ENCODE measurements at regions not wholly inside any gene's neighbourhood (a gene's known extent, or its start where the extent isn't known, plus 50 kb on each side); places are given as distances from the start of the nearest gene placed in this dataset.

GRCh38 chr16:61246592-61246991, 789.6 kb downstream of the CDH8 start:
- Histone ChIP-seq H3K79me2 (ENCODE audit: control insufficient read depth, insufficient read depth, low read length) (no peaks in the 10 kb centered on the region), H3K9ac (ENCODE audit: control insufficient read depth, insufficient read depth, low read length) (no peak overlapping the region), H3K4me3 (no peak overlapping the region), H3K9me3 (replicated peaks; ENCODE audit: control insufficient read depth, insufficient read depth, low read length) (no peaks in the 10 kb centered on the region; the same call in 2 of the 3 replicates), H3K4me2 (ENCODE audit: control insufficient read depth, insufficient read depth) (no peak overlapping the region), H4K20me1 (ENCODE audit: control insufficient read depth, insufficient read depth) (no peaks in the 10 kb centered on the region), H2AFZ (ENCODE audit: control insufficient read depth, low read depth, low read length) (no peak overlapping the region), H3K27me3 (replicated peaks in 1 of 2; ENCODE audit: control insufficient read depth in 2 of 2, insufficient read depth in 2 of 2, low read length in 1 of 2) (no peaks in the 10 kb centered on the region), H3K27ac (ENCODE audit: control insufficient read depth, insufficient read depth) (no peak overlapping the region), H3K4me1 (ENCODE audit: control insufficient read depth, insufficient read depth, low read length) (no peaks in the 10 kb centered on the region), H3K36me3 (ENCODE audit: control insufficient read depth in 2 of 2, insufficient read depth in 2 of 2, low read length in 1 of 2) (no peaks in the 10 kb centered on the region)
- FAIRE-seq (no peak), DNase-seq (ENCODE audit: low read depth, low spot score) (no peak), ATAC-seq (no peak)
- in situ Hi-C loops (cut with MboI) (no loop called here), intact Hi-C loops (cut with micrococcal nuclease; ENCODE audit: unreplicated experiment) (no loop called here)
- ChIA-PET POLR2A (no interaction called here), SMC1A (ENCODE audit: uncharacterized antibody, unreplicated experiment) (interaction anchor here (0.6 kb wide), 1 partner anchor 136 kb away, joined by 4 read pairs; no protein-coding TSS in a partner anchor), RAD21 (ENCODE audit: unreplicated experiment) (no interaction called here), CTCF (no interaction called here)
- no peak for TF ChIP-seq ZNF24 (IDR thresholded peaks at IDR 0.05)
- TF ChIP-seq POU2F2 (IDR thresholded peaks at IDR 0.05; ENCODE audit: borderline replicate concordance, low read depth, low read length) = no peak
- no peak for TF ChIP-seq PKNOX1 (IDR thresholded peaks at IDR 0.05)
- TF ChIP-seq MLLT1 (IDR thresholded peaks at IDR 0.05) = no peak
- TF ChIP-seq E2F4 (IDR thresholded peaks at IDR 0.05; ENCODE audit: low read depth, low read length) = no peak
- no peak for TF ChIP-seq MAX (IDR thresholded peaks at IDR 0.05; ENCODE audit: low read depth, low read length)
- no peak for TF ChIP-seq HCFC1 (IDR thresholded peaks at IDR 0.05; ENCODE audit: low read length)
- no peak for TF ChIP-seq ETV6 (conservative IDR thresholded peaks at IDR 0.05 in 1 of 2, IDR thresholded peaks at IDR 0.05 in 1 of 2; ENCODE audit: borderline replicate concordance in 1 of 2, low read depth in 1 of 2)
- no peak for TF ChIP-seq CBX3 (IDR thresholded peaks at IDR 0.05; ENCODE audit: borderline replicate concordance, low read depth)
- TF ChIP-seq EP300 (IDR thresholded peaks at IDR 0.05; ENCODE audit: borderline replicate concordance in 1 of 2, control insufficient read depth in 1 of 2, low read depth in 2 of 2, low read length in 2 of 2) = no peak
- no peak for TF ChIP-seq ZNF384 (IDR thresholded peaks at IDR 0.05; ENCODE audit: borderline replicate concordance, low read depth, low read length)
- no peak for TF ChIP-seq TCF3 (IDR thresholded peaks at IDR 0.05; ENCODE audit: borderline replicate concordance, insufficient read depth, low read depth, low read length)
- TF ChIP-seq PAX5 (IDR thresholded peaks at IDR 0.05; ENCODE audit: borderline replicate concordance, low read depth, low read length) = no peak
- no peak for TF ChIP-seq ZSCAN29 (IDR thresholded peaks at IDR 0.05)
- no peak for TF ChIP-seq E2F8 (IDR thresholded peaks at IDR 0.05; ENCODE audit: low read depth, partially characterized antibody)
- BruUV-seq (replicated peaks) = no TSS peak
- WGBS (ENCODE audit: insufficient coverage, insufficient replicate concordance, low lambda C conversion rate, missing lambda C conversion rate) = 37% methylated on average over 1 of the region's 1 CpG
